ENCODE measurements at regions not wholly inside any gene's neighbourhood (a gene's known extent, or its start where the extent isn't known, plus 50 kb on each side); places are given as distances from the start of the nearest gene placed in this dataset.

- H3F3A ChIP-seq (ENCODE audit: control insufficient read depth, insufficient read depth), result no peaks in the 10 kb centered on the region
- no peak overlapping the region for H3K4me2 ChIP-seq (ENCODE audit: low read length)
These were observed 436.3 kb downstream of the PTPRU start for GRCh38 chr1:29672416-29673227.

GRCh38 chr1:29671446-29672356, 435.4 kb downstream of the PTPRU start:
- Histone ChIP-seq H3K4me3 (ENCODE audit: low read length) (no peak overlapping the region), H3K9me2 (replicated peaks; ENCODE audit: control insufficient read depth, low read length) (no peaks in the 10 kb centered on the region), H3K27me3 (ENCODE audit: control insufficient read depth, low read length) (no peaks in the 10 kb centered on the region), H3F3A (ENCODE audit: control insufficient read depth, insufficient read depth) (no peaks in the 10 kb centered on the region), H4K20me1 (ENCODE audit: control insufficient read depth, insufficient read depth, low read depth, low read length) (no peaks in the 10 kb centered on the region), H3K9me3 (ENCODE audit: control insufficient read depth, insufficient read depth, low read length) (no peaks in the 10 kb centered on the region), H3K79me2 (ENCODE audit: control insufficient read depth, low read length) (no peaks in the 10 kb centered on the region), H3K4me2 (ENCODE audit: low read length) (no peak overlapping the region), H3K36me3 (ENCODE audit: control insufficient read depth, low read length) (no peaks in the 10 kb centered on the region), H3K4me1 (ENCODE audit: control insufficient read depth, low read length) (no peaks in the 10 kb centered on the region), H3K27ac (ENCODE audit: low read depth, low read length) (no peak overlapping the region)
- TF ChIP-seq EZH2phosphoT487 (IDR thresholded peaks at IDR 0.05; ENCODE audit: borderline replicate concordance, low read length), result no peak

More at GRCh38 chr1:29672416-29673227, 436.3 kb downstream of the PTPRU start:
- Histone ChIP-seq H3K27me3 (ENCODE audit: control insufficient read depth, low read length) (no peaks in the 10 kb centered on the region), H3K4me1 (ENCODE audit: control insufficient read depth, low read length) (no peaks in the 10 kb centered on the region), H3K36me3 (ENCODE audit: control insufficient read depth, low read length) (no peaks in the 10 kb centered on the region), H4K20me1 (ENCODE audit: control insufficient read depth, insufficient read depth, low read depth, low read length) (no peaks in the 10 kb centered on the region), H3K9me3 (ENCODE audit: control insufficient read depth, insufficient read depth, low read length) (no peaks in the 10 kb centered on the region), H3K9me2 (replicated peaks; ENCODE audit: control insufficient read depth, low read length) (no peaks in the 10 kb centered on the region), H3K27ac (ENCODE audit: low read depth, low read length) (no peak overlapping the region), H3K79me2 (ENCODE audit: control insufficient read depth, low read length) (no peaks in the 10 kb centered on the region), H3K4me3 (ENCODE audit: low read length) (no peak overlapping the region)
- no peak for TF ChIP-seq EZH2phosphoT487 (IDR thresholded peaks at IDR 0.05; ENCODE audit: borderline replicate concordance, low read length)

GRCh38 chr1:29670752-29671151, 434.4 kb downstream of the PTPRU start:
- no peak for TF ChIP-seq CTCF (IDR thresholded peaks at IDR 0.05; ENCODE audit: low read depth, low read length, poor library complexity, severe bottlenecking)
- TF ChIP-seq EZH2phosphoT487 (IDR thresholded peaks at IDR 0.05; ENCODE audit: borderline replicate concordance, low read length), result no peak
- H4K20me1 ChIP-seq (ENCODE audit: control insufficient read depth, insufficient read depth, low read depth, low read length), result no peaks in the 10 kb centered on the region
- H3K27me3 ChIP-seq (ENCODE audit: control insufficient read depth, low read length), result peaks cover 4% of the 10 kb centered on the region
- H3F3A ChIP-seq (ENCODE audit: control insufficient read depth, insufficient read depth), result no peaks in the 10 kb centered on the region
- H3K4me1 ChIP-seq (ENCODE audit: control insufficient read depth, low read length), result no peaks in the 10 kb centered on the region
- no peaks in the 10 kb centered on the region for H3K36me3 ChIP-seq (ENCODE audit: control insufficient read depth, low read length)
- H3K9me2 ChIP-seq (replicated peaks; ENCODE audit: control insufficient read depth, low read length), result no peaks in the 10 kb centered on the region
- no peaks in the 10 kb centered on the region for H3K9me3 ChIP-seq (ENCODE audit: control insufficient read depth, insufficient read depth, low read length)
- no peak overlapping the region for H3K27ac ChIP-seq (ENCODE audit: low read depth, low read length)
- H3K4me2 ChIP-seq (ENCODE audit: low read length), result no peak overlapping the region
- no peaks in the 10 kb centered on the region for H3K79me2 ChIP-seq (ENCODE audit: control insufficient read depth, low read length)
- H3K4me3 ChIP-seq (ENCODE audit: low read length), result no peak overlapping the region

- H3K27me3 ChIP-seq (ENCODE audit: control insufficient read depth, low read length), result peaks cover 4% of the 10 kb centered on the region
- no peak overlapping the region for H3K27ac ChIP-seq (ENCODE audit: low read depth, low read length)
- no peak overlapping the region for H3K4me2 ChIP-seq (ENCODE audit: low read length)
- no peaks in the 10 kb centered on the region for H3K79me2 ChIP-seq (ENCODE audit: control insufficient read depth, low read length)
- no peaks in the 10 kb centered on the region for H3F3A ChIP-seq (ENCODE audit: control insufficient read depth, insufficient read depth)
- H3K36me3 ChIP-seq (ENCODE audit: control insufficient read depth, low read length), result no peaks in the 10 kb centered on the region
- TF ChIP-seq CTCF (IDR thresholded peaks at IDR 0.05; ENCODE audit: low read depth, low read length, poor library complexity, severe bottlenecking) (no peak), EZH2phosphoT487 (IDR thresholded peaks at IDR 0.05; ENCODE audit: borderline replicate concordance, low read length) (no peak)
- H3K4me1 ChIP-seq (ENCODE audit: control insufficient read depth, low read length), result no peaks in the 10 kb centered on the region
- H4K20me1 ChIP-seq (ENCODE audit: control insufficient read depth, insufficient read depth, low read depth, low read length), result no peaks in the 10 kb centered on the region
- no peaks in the 10 kb centered on the region for H3K9me2 ChIP-seq (replicated peaks; ENCODE audit: control insufficient read depth, low read length)
- H3K9me3 ChIP-seq (ENCODE audit: control insufficient read depth, insufficient read depth, low read length), result no peaks in the 10 kb centered on the region
- H3K4me3 ChIP-seq (ENCODE audit: low read length), result no peak overlapping the region
These were observed 433.6 kb downstream of the PTPRU start for GRCh38 chr1:29669912-29670311.
